HCT116 (cell line): ENCODE measurements at regions not wholly inside any gene's neighbourhood (a gene's known extent, or its start where the extent isn't known, plus 50 kb on each side); places are given as distances from the start of the nearest gene placed in this dataset.

Experiments used
- ATAC-seq: fragments of 200-7000 bp; cut with Tn5 transposase; 2 replicates; pipeline ENCODE4 v1.9.1; 2020; ENCODE audit warnings: mild to moderate bottlenecking, moderate library complexity
- BruUV-seq: library from RNA; stranded (reverse); fragments of 400-500 nt; replicated peaks from 2 replicates; lab custom pipeline; 2021; lab: Mats Ljungman, UMichigan
- CTCF ChIA-PET: fragments of 300-600 bp; sonication (Branson Sonifier 250); formaldehyde crosslinking; loops from one replicate; lab custom pipeline; 2021; ENCODE audit warnings: antibody characterized with exemption; lab: Charles Lee
- POLR2A ChIA-PET: fragments of 300-600, 350-600 bp; sonication (Branson Sonifier 250); formaldehyde crosslinking; loops from one replicate; lab custom pipeline; 2021; ENCODE audit warnings: antibody characterized with exemption; lab: Charles Lee
- RAD21 ChIA-PET, 2 experiments: fragments of 300-600 bp; sonication (Branson Sonifier 250); formaldehyde crosslinking; loops; one replicate each; lab custom pipeline; 2023; ENCODE audit warnings: low total read pairs in 2 of 2; ENCODE audit not compliant: uncharacterized antibody in 2 of 2, unreplicated experiment in 2 of 2, low non-redundant PET in 1 of 2; lab: Charles Lee
- DNase-seq: peaks from one replicate; pipeline ENCODE4 v3.0.0-alpha.2; 2010; ENCODE audit warnings: low read depth, low spot score
- H2AFZ ChIP-seq: fragments of 200-600 bp; shearing (Covaris generic), sonication (generic); 2 replicates; pipeline ENCODE4 v1.6.1; 2017; ENCODE audit warnings: low read depth, mixed run types, mixed read lengths, antibody characterized with exemption, low read length; ENCODE audit not compliant: poor library complexity, severe bottlenecking
- H3K27ac ChIP-seq: 2 replicates; pipeline ENCODE4 v1.5.1; 2012; ENCODE audit warnings: low read depth, low read length
- H3K27me3 ChIP-seq: fragments of 200-600 bp; sonication (generic); 2 replicates; pipeline ENCODE4 v1.6.1; 2016; ENCODE audit warnings: mixed run types, low read length, mixed read lengths; ENCODE audit not compliant: insufficient read depth
- H3K36me3 ChIP-seq, 2 experiments: fragments of 200-500 bp in 1 of 2; fragments of 200-600 bp in 1 of 2; sonication (Bioruptor generic) in 1 of 2; sonication (generic) in 1 of 2; 2 replicates each; pipeline versions ENCODE4 v1.5.1 to v1.6.1; 2014 to 2016; ENCODE audit warnings: low read length in 2 of 2, inconsistent platforms in 1 of 2, mixed read lengths in 1 of 2, mixed run types in 1 of 2; ENCODE audit not compliant: insufficient read depth in 2 of 2, control insufficient read depth in 1 of 2
- H3K4me1 ChIP-seq, 2 experiments: fragments of 200-600 bp in 1 of 2; sonication (generic) in 1 of 2; 2 replicates each; pipeline versions ENCODE4 v1.5.1 to v1.6.1; 2012 to 2017; ENCODE audit warnings: low read length in 2 of 2, inconsistent platforms in 1 of 2, mild to moderate bottlenecking in 1 of 2, mixed read lengths in 1 of 2, mixed run types in 1 of 2, moderate library complexity in 1 of 2; ENCODE audit not compliant: insufficient read depth in 2 of 2, control insufficient read depth in 1 of 2
- H3K4me2 ChIP-seq: fragments of 200-600 bp; sonication (generic); 2 replicates; pipeline ENCODE4 v1.6.1; 2017; ENCODE audit warnings: mixed run types, low read length, mixed read lengths
- H3K4me3 ChIP-seq, 2 experiments: fragments of 200-600 bp in 1 of 2; sonication (generic) in 1 of 2; replicated peaks in 1 of 2; 2 replicates each; pipeline ENCODE4 v1.5.1; 2011 to 2016; ENCODE audit warnings: low read length in 2 of 2, control low read depth in 1 of 2, low read depth in 1 of 2, mild to moderate bottlenecking in 1 of 2, mixed read lengths in 1 of 2, mixed run types in 1 of 2
- H3K79me2 ChIP-seq: fragments of 200-600 bp; sonication (generic); 2 replicates; pipeline ENCODE4 v1.6.1; 2017; ENCODE audit warnings: mild to moderate bottlenecking, mixed run types, low read length, moderate library complexity, mixed read lengths; ENCODE audit not compliant: insufficient read depth
- H3K9ac ChIP-seq: fragments of 200-600 bp; sonication (generic); 2 replicates; pipeline ENCODE4 v1.6.1; 2016; ENCODE audit warnings: low read length, mixed read lengths
- H3K9me2 ChIP-seq: fragments of 200-600 bp; sonication (generic), shearing (Covaris generic); 2 replicates; pipeline ENCODE4 v1.6.1; 2017; ENCODE audit warnings: mixed run types, mild to moderate bottlenecking, moderate library complexity; ENCODE audit not compliant: insufficient read depth
- H3K9me3 ChIP-seq, 2 experiments: fragments of 200-500 bp in 1 of 2; fragments of 200-600 bp in 1 of 2; sonication (Bioruptor generic) in 1 of 2; sonication (generic) in 1 of 2; 2 replicates each; pipeline ENCODE4 v1.6.1; 2014 to 2017; ENCODE audit warnings: low read length in 2 of 2, mixed read lengths in 2 of 2, inconsistent platforms in 1 of 2, low read depth in 1 of 2, mild to moderate bottlenecking in 1 of 2, mixed run types in 1 of 2, moderate library complexity in 1 of 2; ENCODE audit not compliant: control insufficient read depth in 1 of 2, insufficient read depth in 1 of 2
- H4K20me1 ChIP-seq: fragments of 200-600 bp; sonication (generic), shearing (Covaris generic); 2 replicates; pipeline ENCODE4 v1.6.1; 2017; ENCODE audit warnings: mixed run types, mild to moderate bottlenecking, moderate library complexity; ENCODE audit not compliant: insufficient read depth
- ATF3 ChIP-seq: IDR thresholded peaks from 2 replicates; pipeline ENCODE4 v1.6.1; 2012
- CBX3 ChIP-seq: IDR thresholded peaks from 2 replicates; pipeline ENCODE4 v1.6.1; 2012; ENCODE audit warnings: low read depth
- CEBPB ChIP-seq: IDR thresholded peaks from 2 replicates; pipeline ENCODE4 v1.6.1; 2012; ENCODE audit warnings: low read depth
- CTCF ChIP-seq, 3 experiments: fragments of 200-600 bp in 1 of 3; sonication (generic) in 1 of 3; IDR thresholded peaks in 2 of 3; conservative IDR thresholded peaks in 1 of 3; 2 replicates each; pipeline ENCODE4 v1.5.1; 2012 to 2017; ENCODE audit warnings: low read depth in 2 of 3, low read length in 2 of 3, antibody characterized with exemption in 1 of 3, borderline replicate concordance in 1 of 3, control low read depth in 1 of 3, mild to moderate bottlenecking in 1 of 3, mixed read lengths in 1 of 3, mixed run types in 1 of 3, moderate library complexity in 1 of 3; ENCODE audit not compliant: insufficient read depth in 1 of 3
- ELF1 ChIP-seq: IDR thresholded peaks from 2 replicates; pipeline ENCODE4 v1.6.1; 2012; ENCODE audit warnings: low read depth, borderline replicate concordance
- EZH2 ChIP-seq: fragments of 200-600 bp; sonication (generic); IDR thresholded peaks from 2 replicates; pipeline ENCODE4 v1.6.1; 2017; ENCODE audit warnings: antibody characterized with exemption, mixed run types
- EZH2phosphoT487 ChIP-seq: fragments of 200-600 bp; IDR thresholded peaks from 2 replicates; pipeline ENCODE4 v1.6.1; 2018; ENCODE audit warnings: antibody characterized with exemption, borderline replicate concordance
- FOSL1 ChIP-seq: IDR thresholded peaks from 2 replicates; pipeline ENCODE4 v1.6.1; 2012; ENCODE audit warnings: low read depth
- JUND ChIP-seq: IDR thresholded peaks from 2 replicates; pipeline ENCODE4 v1.6.1; 2012
- MAX ChIP-seq: IDR thresholded peaks from 2 replicates; pipeline ENCODE4 v1.6.1; 2012
- POLR2AphosphoS5 ChIP-seq: IDR thresholded peaks from 2 replicates; pipeline ENCODE4 v1.6.1; 2011; ENCODE audit warnings: mild to moderate bottlenecking, low read depth, low read length, moderate library complexity
- SIN3A ChIP-seq: IDR thresholded peaks from 2 replicates; pipeline ENCODE4 v1.6.1; 2012; ENCODE audit warnings: low read depth
- SP1 ChIP-seq: IDR thresholded peaks from 2 replicates; pipeline ENCODE4 v1.6.1; 2012; ENCODE audit warnings: low read depth
- SRF ChIP-seq: IDR thresholded peaks from 2 replicates; pipeline ENCODE4 v1.6.1; 2012; ENCODE audit warnings: low read depth
- YY1 ChIP-seq: IDR thresholded peaks from 2 replicates; pipeline ENCODE4 v1.6.1; 2011; ENCODE audit warnings: low read length, low read depth, moderate library complexity, mild to moderate bottlenecking; ENCODE audit not compliant: insufficient replicate concordance; ENCODE audit errors: extremely low read depth
- ZBTB33 ChIP-seq: IDR thresholded peaks from 2 replicates; pipeline ENCODE4 v1.6.1; 2011; ENCODE audit warnings: mild to moderate bottlenecking, low read length, moderate library complexity; ENCODE audit not compliant: insufficient replicate concordance; ENCODE audit errors: extremely low read depth
- ZFX ChIP-seq: fragments of 450-650 bp; IDR thresholded peaks from 2 replicates; pipeline ENCODE4 v1.6.1; 2017
- ZNF274 ChIP-seq: fragments of 200-500 bp; sonication (Bioruptor generic); IDR thresholded peaks from 2 replicates; pipeline ENCODE4 v1.6.1; 2014; ENCODE audit warnings: mild to moderate bottlenecking, low read depth, low read length, inconsistent platforms
- intact Hi-C: fragments of 100-400 bp; cut with micrococcal nuclease; formaldehyde crosslinking; loops from 2 replicates; pipeline ENCODE4 v1.10.0; 2022

GRCh38 chr15:69873807-69874206 lies 223.9 kb downstream of the TLE3 start:
- intact Hi-C loops: no loop called here
- DNase-seq (no peak), ATAC-seq (no peak)
- Histone ChIP-seq H3K9ac (no peak overlapping the region), H2AFZ (no peak overlapping the region), H3K27ac (no peak overlapping the region), H3K4me3 (no peak overlapping the region), H3K4me2 (no peak overlapping the region), H3K4me1 (peaks cover 8 to 10% of the 10 kb centered on the region in 2 experiments; a peak in 3 of 4 replicates), H3K9me3 (no peaks in the 10 kb centered on the region; a peak in 1 of 4 replicates), H3K9me2 (no peaks in the 10 kb centered on the region), H3K79me2 (no peaks in the 10 kb centered on the region), H3K27me3 (no peaks in the 10 kb centered on the region), H3K36me3 (no peaks in the 10 kb centered on the region), H4K20me1 (no peaks in the 10 kb centered on the region)
- ChIA-PET POLR2A (no interaction called here), CTCF (no interaction called here), RAD21 (no interaction called here)
- no TSS peak for BruUV-seq
- no peak for TF ChIP-seq SP1
- TF ChIP-seq SIN3A: no peak
- TF ChIP-seq YY1: no peak
- peak; percentile 52; the same call in 1 of the 2 replicates for TF ChIP-seq CBX3
- TF ChIP-seq ZFX: no peak

GRCh38 chr15:69874321-69874720 lies 223.4 kb downstream of the TLE3 start:
- CTCF ChIA-PET: no interaction called here

More at GRCh38 chr15:69874321-69874720, 223.4 kb downstream of the TLE3 start:
- no peaks in the 10 kb centered on the region; a peak in 1 of 4 replicates for H3K9me3 ChIP-seq
- H2AFZ ChIP-seq: no peak overlapping the region
- no peaks in the 10 kb centered on the region for H3K27me3 ChIP-seq
- no peaks in the 10 kb centered on the region for H4K20me1 ChIP-seq
- RAD21 ChIA-PET: no interaction called here
- no peaks in the 10 kb centered on the region for H3K36me3 ChIP-seq
- TF ChIP-seq SP1 (no peak), CTCF (IDR thresholded peaks at IDR 0.05 in 2 of 3, conservative IDR thresholded peaks at IDR 0.05 in 1 of 3; ENCODE audit: borderline replicate concordance in 1 of 3, insufficient read depth in 1 of 3, low read depth in 2 of 3, low read length in 2 of 3) (no peak), JUND (no peak), ZBTB33 (no peak), SIN3A (no peak), EZH2 (no peak), EZH2phosphoT487 (no peak), SRF (no peak), MAX (no peak), ELF1 (no peak), ZNF274 (no peak), CBX3 (no peak), ATF3 (no peak), POLR2AphosphoS5 (no peak), CEBPB (no peak), FOSL1 (no peak)
- TF ChIP-seq, all 23 proteins: peak for 0
- Histone ChIP-seq H3K79me2 (no peaks in the 10 kb centered on the region), H3K4me2 (no peak overlapping the region), H3K4me1 (peaks cover 3 to 5% of the 10 kb centered on the region in 2 experiments; a peak in 3 of 4 replicates), H3K9ac (no peak overlapping the region), H3K4me3 (no peak overlapping the region), H3K9me2 (no peaks in the 10 kb centered on the region), H3K27ac (no peak overlapping the region)
- POLR2A ChIA-PET: no interaction called here
- DNase-seq: no peak
- ATAC-seq: no peak
- no TSS peak for BruUV-seq
- intact Hi-C loops: no loop called here
